ENCODE measurements at regions not wholly inside any gene's neighbourhood (a gene's known extent, or its start where the extent isn't known, plus 50 kb on each side); places are given as distances from the start of the nearest gene placed in this dataset.

GRCh38 chr6:8234321-8234720, 132.0 kb upstream of the EEF1E1 start:
- TF ChIP-seq POLR2A (IDR thresholded peaks at IDR 0.05; ENCODE audit: low read depth, low read length) = no peak
- no peak for TF ChIP-seq POLR2AphosphoS5 (IDR thresholded peaks at IDR 0.05; ENCODE audit: low read depth, low read length)
- TF ChIP-seq TAF1 (IDR thresholded peaks at IDR 0.05; ENCODE audit: borderline replicate concordance, low read depth, low read length) = no peak
